ENCODE measurements at regions not wholly inside any gene's neighbourhood (a gene's known extent, or its start where the extent isn't known, plus 50 kb on each side); places are given as distances from the start of the nearest gene placed in this dataset.

- Histone ChIP-seq H3K9me3 (ENCODE audit: control insufficient read depth, insufficient read depth, low read length) (no peaks in the 10 kb centered on the region), H3K23ac (ENCODE audit: low read depth, low read length) (peak overlapping the region; percentile 59; the same call in 1 of the 2 replicates), H3K4ac (ENCODE audit: low read depth, low read length) (peak overlapping the region; percentile 88), H3K4me2 (ENCODE audit: low read depth, low read length) (no peak overlapping the region), H2AFZ (replicated peaks; ENCODE audit: low read length, poor library complexity) (no peak overlapping the region), H3K36me3 (ENCODE audit: control insufficient read depth, insufficient read depth, low read length) (no peaks in the 10 kb centered on the region), H3K9me1 (ENCODE audit: insufficient read depth, low read length) (peaks cover 10% of the 10 kb centered on the region), H3K9ac (ENCODE audit: low read depth, low read length) (no peak overlapping the region), H3K4me1 (ENCODE audit: control insufficient read depth, insufficient read depth, low read length) (peaks cover 13% of the 10 kb centered on the region), H2AK5ac (ENCODE audit: low read depth, low read length) (peak overlapping the region; percentile 83), H2BK5ac (ENCODE audit: low read depth, low read length, poor library complexity, severe bottlenecking) (peak overlapping the region; percentile 87), H3K79me1 (ENCODE audit: low read depth in 1 of 2, low read length in 2 of 2) (no peaks in the 10 kb centered on the region), H4K5ac (ENCODE audit: low read depth, low read length) (peak overlapping the region; percentile 53; the same call in 1 of the 2 replicates), H3K27ac (ENCODE audit: insufficient read depth, low read length) (peak overlapping the region; percentile 60; the same call in 1 of the 2 replicates), H3K14ac (replicated peaks; ENCODE audit: low read depth, low read length) (peak overlapping the region; percentile 77), H3K4me3 (ENCODE audit: insufficient read depth, low read depth, low read length) (no peak overlapping the region), H4K8ac (ENCODE audit: low read depth in 2 of 2, low read length in 2 of 2) (peak overlapping the region; percentile 22 to 69; a peak in 3 of 4 replicates), H3K56ac (ENCODE audit: extremely low read depth, insufficient read depth, low read length) (peak overlapping the region; percentile 40; the same call in 1 of the 2 replicates), H3K27me3 (ENCODE audit: control insufficient read depth, insufficient read depth, low read length) (no peaks in the 10 kb centered on the region), H2BK20ac (ENCODE audit: low read depth, low read length) (peak overlapping the region; percentile 97), H3K18ac (ENCODE audit: low read depth, low read length) (peak overlapping the region; percentile 72), H2AK9ac (replicated peaks; ENCODE audit: low read depth, low read length, poor library complexity) (peak overlapping the region; percentile 82), H2BK120ac (ENCODE audit: low read depth, low read length) (peak overlapping the region; percentile 94), H4K91ac (ENCODE audit: insufficient read depth, low read depth, low read length) (peak overlapping the region; percentile 88), H2BK15ac (ENCODE audit: low read depth, low read length) (peak overlapping the region; percentile 88), H4K20me1 (ENCODE audit: insufficient read depth, low read length) (no peaks in the 10 kb centered on the region)
- ATAC-seq (ENCODE audit: low read depth), result no peak
- dilution Hi-C loops (cut with HindIII; ENCODE audit: low sequenced_read_pairs, unreplicated experiment) (no loop called here), intact Hi-C loops (cut with micrococcal nuclease) (no loop called here), in situ Hi-C loops (cut with MboI; ENCODE audit: low sequenced_read_pairs) (no loop called here)
- no peak for DNase-seq
- TF ChIP-seq, protein P1, sequence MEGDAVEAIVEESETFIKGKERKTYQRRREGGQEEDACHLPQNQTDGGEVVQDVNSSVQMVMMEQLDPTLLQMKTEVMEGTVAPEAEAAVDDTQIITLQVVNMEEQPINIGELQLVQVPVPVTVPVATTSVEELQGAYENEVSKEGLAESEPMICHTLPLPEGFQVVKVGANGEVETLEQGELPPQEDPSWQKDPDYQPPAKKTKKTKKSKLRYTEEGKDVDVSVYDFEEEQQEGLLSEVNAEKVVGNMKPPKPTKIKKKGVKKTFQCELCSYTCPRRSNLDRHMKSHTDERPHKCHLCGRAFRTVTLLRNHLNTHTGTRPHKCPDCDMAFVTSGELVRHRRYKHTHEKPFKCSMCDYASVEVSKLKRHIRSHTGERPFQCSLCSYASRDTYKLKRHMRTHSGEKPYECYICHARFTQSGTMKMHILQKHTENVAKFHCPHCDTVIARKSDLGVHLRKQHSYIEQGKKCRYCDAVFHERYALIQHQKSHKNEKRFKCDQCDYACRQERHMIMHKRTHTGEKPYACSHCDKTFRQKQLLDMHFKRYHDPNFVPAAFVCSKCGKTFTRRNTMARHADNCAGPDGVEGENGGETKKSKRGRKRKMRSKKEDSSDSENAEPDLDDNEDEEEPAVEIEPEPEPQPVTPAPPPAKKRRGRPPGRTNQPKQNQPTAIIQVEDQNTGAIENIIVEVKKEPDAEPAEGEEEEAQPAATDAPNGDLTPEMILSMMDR (conservative IDR thresholded peaks at IDR 0.05; ENCODE audit: low read depth, low read length), result no peak
- TF ChIP-seq CHD1 (IDR thresholded peaks at IDR 0.05; ENCODE audit: low read depth, low read length) (no peak), POLR2A (IDR thresholded peaks at IDR 0.05; ENCODE audit: low read depth, low read length) (no peak), USF2 (IDR thresholded peaks at IDR 0.05; ENCODE audit: low read depth, low read length) (no peak), FOS (IDR thresholded peaks at IDR 0.05; ENCODE audit: low read depth, low read length) (no peak), RAD21 (IDR thresholded peaks at IDR 0.05; ENCODE audit: low read length) (no peak), NFE2L2 (IDR thresholded peaks at IDR 0.05; ENCODE audit: low read depth, low read length) (no peak), MAFK (IDR thresholded peaks at IDR 0.05; ENCODE audit: low read depth, low read length) (no peak), MXI1 (IDR thresholded peaks at IDR 0.05; ENCODE audit: borderline replicate concordance, low read depth, low read length) (no peak), BHLHE40 (IDR thresholded peaks at IDR 0.05; ENCODE audit: low read depth, low read length) (no peak), MAZ (IDR thresholded peaks at IDR 0.05; ENCODE audit: borderline replicate concordance, low read depth, low read length) (no peak), RFX5 (IDR thresholded peaks at IDR 0.05; ENCODE audit: low read depth, low read length) (no peak), CEBPB (IDR thresholded peaks at IDR 0.05; ENCODE audit: low read depth, low read length) (no peak)
- TF ChIP-seq, protein P2, sequence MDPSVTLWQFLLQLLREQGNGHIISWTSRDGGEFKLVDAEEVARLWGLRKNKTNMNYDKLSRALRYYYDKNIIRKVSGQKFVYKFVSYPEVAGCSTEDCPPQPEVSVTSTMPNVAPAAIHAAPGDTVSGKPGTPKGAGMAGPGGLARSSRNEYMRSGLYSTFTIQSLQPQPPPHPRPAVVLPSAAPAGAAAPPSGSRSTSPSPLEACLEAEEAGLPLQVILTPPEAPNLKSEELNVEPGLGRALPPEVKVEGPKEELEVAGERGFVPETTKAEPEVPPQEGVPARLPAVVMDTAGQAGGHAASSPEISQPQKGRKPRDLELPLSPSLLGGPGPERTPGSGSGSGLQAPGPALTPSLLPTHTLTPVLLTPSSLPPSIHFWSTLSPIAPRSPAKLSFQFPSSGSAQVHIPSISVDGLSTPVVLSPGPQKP (IDR thresholded peaks at IDR 0.05; ENCODE audit: borderline replicate concordance, low read depth, low read length), result no peak
- ChIA-PET CTCF (no interaction called here), POLR2A (ENCODE audit: unreplicated experiment) (no interaction called here)
- WGBS, 2 experiments (ENCODE audit: extremely low coverage in 2 of 2, insufficient read length in 1 of 2), result no CpG with 5 or more reads among the region's 1 CpG
- BruUV-seq (replicated peaks), result no TSS peak
Measured at GRCh38 chr7:47142867-47143175, 439.1 kb downstream of the TNS3 start.

All from IMR-90 (cell line).